GM18520 (cell line): ENCODE measurements at regions not wholly inside any gene's neighbourhood (a gene's known extent, or its start where the extent isn't known, plus 50 kb on each side); places are given as distances from the start of the nearest gene placed in this dataset.

Experiments
- ATAC-seq: cut with Tn5 transposase; IDR thresholded peaks from one replicate; pipeline ENCODE4 v1.9.1; 2021; ENCODE audit not compliant: unreplicated experiment

- no peak for ATAC-seq
These were observed 840.9 kb downstream of the GALR1 start for GRCh38 chr18:78090584-78090983.

- ATAC-seq = no peak
These were observed 843.3 kb downstream of the GALR1 start for GRCh38 chr18:78092901-78093300.

- no peak for ATAC-seq
These were observed 850.4 kb downstream of the GALR1 start for GRCh38 chr18:78099979-78100588.

GRCh38 chr18:78101091-78101490, 851.4 kb downstream of the GALR1 start:
- ATAC-seq = no peak

- ATAC-seq = no peak
These were observed 852.5 kb downstream of the GALR1 start for GRCh38 chr18:78102135-78102534.

- no peak for ATAC-seq
These were observed 856.0 kb downstream of the GALR1 start for GRCh38 chr18:78105611-78106010.

GRCh38 chr18:78106946-78107345, 857.3 kb downstream of the GALR1 start:
- ATAC-seq = no peak

GRCh38 chr18:78107363-78107762, 857.7 kb downstream of the GALR1 start:
- ATAC-seq = no peak

GRCh38 chr18:78108554-78108953, 858.9 kb downstream of the GALR1 start:
- no peak for ATAC-seq

- no peak for ATAC-seq
These were observed 863.7 kb downstream of the GALR1 start for GRCh38 chr18:78113136-78113939.

- no peak for ATAC-seq
These were observed 864.2 kb downstream of the GALR1 start for GRCh38 chr18:78113940-78114251.

GRCh38 chr18:78115896-78116561, 863.6 kb upstream of the SALL3 start:
- no peak for ATAC-seq

- ATAC-seq = no peak
These were observed 856.3 kb upstream of the SALL3 start for GRCh38 chr18:78123144-78123909.

- no peak for ATAC-seq
These were observed 855.5 kb upstream of the SALL3 start for GRCh38 chr18:78123926-78124797.

- ATAC-seq = no peak
These were observed 854.3 kb upstream of the SALL3 start for GRCh38 chr18:78125206-78125896.

GRCh38 chr18:78126106-78126505, 853.5 kb upstream of the SALL3 start:
- ATAC-seq = no peak

- ATAC-seq = no peak
These were observed 853.1 kb upstream of the SALL3 start for GRCh38 chr18:78126536-78126935.

GRCh38 chr18:78127041-78127440, 852.6 kb upstream of the SALL3 start:
- ATAC-seq = no peak

- no peak for ATAC-seq
These were observed 851.6 kb upstream of the SALL3 start for GRCh38 chr18:78128004-78128403.

- ATAC-seq = no peak
These were observed 850.4 kb upstream of the SALL3 start for GRCh38 chr18:78129260-78129659.
